Stimulated activated naive CD8-positive, alpha-beta T cell treated with anti-CD3 and anti-CD28 coated beads, Interleukin-15, amount 100 ng/mL, for 72 hours (primary cell): ENCODE measurements at regions not wholly inside any gene's neighbourhood (a gene's known extent, or its start where the extent isn't known, plus 50 kb on each side); places are given as distances from the start of the nearest gene placed in this dataset.
A peak's percentile ranks its signal among the peaks of the same experiment; 100 is the strongest.

ENCODE experiments used
- ATAC-seq: fragments of 150-1000 bp; cut with Tn5 transposase; 2 replicates; pipeline ENCODE4 v1.10.0; 2021; ENCODE audit warnings: mild to moderate bottlenecking, moderate library complexity
- DNase-seq, 2 donors: peaks; one replicate each; pipeline ENCODE4 v3.0.0; 2021 to 2022
- H3K27ac Mint-ChIP-seq, 2 donors: one replicate each; pipeline ENCODE4 v1.8.0; 2022; ENCODE audit warnings: mild to moderate bottlenecking in 2 of 2, mixed read lengths in 2 of 2, moderate library complexity in 2 of 2
- H3K27me3 Mint-ChIP-seq: one replicate; pipeline ENCODE4 v1.8.0; 2022; ENCODE audit warnings: mixed read lengths
- H3K4me1 Mint-ChIP-seq: one replicate; pipeline ENCODE4 v1.8.0; 2022; ENCODE audit warnings: mild to moderate bottlenecking, mixed read lengths
- H3K4me3 Mint-ChIP-seq, 2 donors: one replicate each; pipeline ENCODE4 v1.8.0; 2022; ENCODE audit warnings: mild to moderate bottlenecking in 2 of 2, mixed read lengths in 2 of 2, moderate library complexity in 1 of 2
- H3K9me3 Mint-ChIP-seq, 2 donors: one replicate each; pipeline ENCODE4 v1.8.0; 2022; ENCODE audit warnings: mixed read lengths in 2 of 2

- Mint-ChIP-seq H3K27ac (no peak overlapping the region), H3K9me3 (peaks cover 17 to 18% of the 10 kb centered on the region in 2 donors), H3K4me1 (no peaks in the 10 kb centered on the region), H3K4me3 (no peak overlapping the region), H3K27me3 (no peaks in the 10 kb centered on the region)
- DNase-seq: no peak
- ATAC-seq: no peak
Measured at GRCh38 chr3:82265747-82266146, 504.3 kb upstream of the GBE1 start.

- ATAC-seq (no peak), DNase-seq (no peak)
- Mint-ChIP-seq H3K4me3 (no peak overlapping the region), H3K9me3 (peaks cover 0 to 9% of the 10 kb centered on the region in 2 donors), H3K4me1 (no peaks in the 10 kb centered on the region), H3K27ac (no peak overlapping the region), H3K27me3 (no peaks in the 10 kb centered on the region)
Measured at GRCh38 chr3:82262193-82262592, 500.7 kb upstream of the GBE1 start.

GRCh38 chr3:82261637-82262036 is 500.2 kb upstream of the GBE1 start:
- no peak for ATAC-seq
- no peak overlapping the region for H3K27ac Mint-ChIP-seq
- H3K9me3 Mint-ChIP-seq: peaks cover 0 to 9% of the 10 kb centered on the region in 2 donors
- H3K4me1 Mint-ChIP-seq: no peaks in the 10 kb centered on the region
- DNase-seq: no peak
- no peak overlapping the region for H3K4me3 Mint-ChIP-seq
- H3K27me3 Mint-ChIP-seq: no peaks in the 10 kb centered on the region

GRCh38 chr3:82261013-82261412 is 499.6 kb upstream of the GBE1 start:
- H3K4me1 Mint-ChIP-seq: no peaks in the 10 kb centered on the region
- no peak overlapping the region for H3K4me3 Mint-ChIP-seq
- DNase-seq (no peak), ATAC-seq (no peak)
- H3K27ac Mint-ChIP-seq: no peak overlapping the region
- H3K27me3 Mint-ChIP-seq: no peaks in the 10 kb centered on the region
- peaks cover 0 to 9% of the 10 kb centered on the region in 2 donors for H3K9me3 Mint-ChIP-seq

GRCh38 chr3:82259994-82260393 is 498.5 kb upstream of the GBE1 start:
- H3K4me1 Mint-ChIP-seq: no peaks in the 10 kb centered on the region
- H3K9me3 Mint-ChIP-seq: peaks cover 0 to 9% of the 10 kb centered on the region in 2 donors
- ATAC-seq: no peak
- no peak overlapping the region for H3K27ac Mint-ChIP-seq
- H3K4me3 Mint-ChIP-seq: no peak overlapping the region
- DNase-seq: no peak
- no peaks in the 10 kb centered on the region for H3K27me3 Mint-ChIP-seq

GRCh38 chr3:82240322-82240721 is 478.9 kb upstream of the GBE1 start:
- H3K27ac Mint-ChIP-seq: no peak overlapping the region
- ATAC-seq: no peak
- H3K4me3 Mint-ChIP-seq: no peak overlapping the region
- no peak for DNase-seq
- no peaks in the 10 kb centered on the region for H3K4me1 Mint-ChIP-seq
- H3K9me3 Mint-ChIP-seq: peaks cover 0 to 4% of the 10 kb centered on the region in 2 donors
- H3K27me3 Mint-ChIP-seq: no peaks in the 10 kb centered on the region

- H3K9me3 Mint-ChIP-seq: no peaks in the 10 kb centered on the region
- H3K27ac Mint-ChIP-seq: no peak overlapping the region
- no peak for ATAC-seq
- H3K27me3 Mint-ChIP-seq: no peaks in the 10 kb centered on the region
- H3K4me3 Mint-ChIP-seq: no peak overlapping the region
- H3K4me1 Mint-ChIP-seq: no peaks in the 10 kb centered on the region
- no peak for DNase-seq
Measured at GRCh38 chr3:82236257-82236656, 474.8 kb upstream of the GBE1 start.

- DNase-seq (peak; percentile 2 to 13), ATAC-seq (peak; percentile 79)
- Mint-ChIP-seq H3K27me3 (no peaks in the 10 kb centered on the region), H3K4me3 (peak overlapping the region; percentile 63 to 69), H3K4me1 (peaks cover 14% of the 10 kb centered on the region), H3K27ac (peak overlapping the region in 1 of 2 donors; percentile 49), H3K9me3 (peaks cover 0 to 10% of the 10 kb centered on the region in 2 donors)
Measured at GRCh38 chr3:82229397-82229796, 468.0 kb upstream of the GBE1 start.

GRCh38 chr3:82224661-82225060 is 463.2 kb upstream of the GBE1 start:
- Mint-ChIP-seq H3K27me3 (no peaks in the 10 kb centered on the region), H3K4me1 (peaks cover 7% of the 10 kb centered on the region), H3K9me3 (peaks cover 0 to 11% of the 10 kb centered on the region in 2 donors), H3K4me3 (no peak overlapping the region), H3K27ac (no peak overlapping the region)
- no peak for DNase-seq
- ATAC-seq: no peak

- no peak overlapping the region for H3K4me3 Mint-ChIP-seq
- no peaks in the 10 kb centered on the region for H3K4me1 Mint-ChIP-seq
- no peak overlapping the region for H3K27ac Mint-ChIP-seq
- no peaks in the 10 kb centered on the region for H3K27me3 Mint-ChIP-seq
- DNase-seq (no peak), ATAC-seq (no peak)
- H3K9me3 Mint-ChIP-seq: peaks cover 0 to 11% of the 10 kb centered on the region in 2 donors
Measured at GRCh38 chr3:82222401-82222800, 461.0 kb upstream of the GBE1 start.

- ATAC-seq (no peak), DNase-seq (no peak)
- H3K27ac Mint-ChIP-seq: no peak overlapping the region
- H3K4me1 Mint-ChIP-seq: no peaks in the 10 kb centered on the region
- H3K27me3 Mint-ChIP-seq: no peaks in the 10 kb centered on the region
- no peak overlapping the region for H3K4me3 Mint-ChIP-seq
- no peaks in the 10 kb centered on the region for H3K9me3 Mint-ChIP-seq
Measured at GRCh38 chr3:82217571-82217970, 456.1 kb upstream of the GBE1 start.

- DNase-seq (no peak), ATAC-seq (no peak)
- no peak overlapping the region for H3K27ac Mint-ChIP-seq
- H3K27me3 Mint-ChIP-seq: no peaks in the 10 kb centered on the region
- H3K9me3 Mint-ChIP-seq: peaks cover 8 to 10% of the 10 kb centered on the region in 2 donors
- no peaks in the 10 kb centered on the region for H3K4me1 Mint-ChIP-seq
- H3K4me3 Mint-ChIP-seq: no peak overlapping the region
Measured at GRCh38 chr3:82208002-82208710, 446.7 kb upstream of the GBE1 start.

- DNase-seq (no peak), ATAC-seq (no peak)
- peaks cover 0 to 10% of the 10 kb centered on the region in 2 donors for H3K9me3 Mint-ChIP-seq
- H3K27ac Mint-ChIP-seq: no peak overlapping the region
- no peaks in the 10 kb centered on the region for H3K4me1 Mint-ChIP-seq
- H3K27me3 Mint-ChIP-seq: no peaks in the 10 kb centered on the region
- H3K4me3 Mint-ChIP-seq: no peak overlapping the region
Measured at GRCh38 chr3:82202269-82202668, 440.8 kb upstream of the GBE1 start.

GRCh38 chr3:82201316-82201715 is 439.9 kb upstream of the GBE1 start:
- H3K27me3 Mint-ChIP-seq: no peaks in the 10 kb centered on the region
- ATAC-seq: no peak
- H3K4me1 Mint-ChIP-seq: no peaks in the 10 kb centered on the region
- no peak for DNase-seq
- H3K27ac Mint-ChIP-seq: no peak overlapping the region
- H3K9me3 Mint-ChIP-seq: peaks cover 0 to 10% of the 10 kb centered on the region in 2 donors
- no peak overlapping the region for H3K4me3 Mint-ChIP-seq

- no peak for DNase-seq
- no peak for ATAC-seq
- no peaks in the 10 kb centered on the region for H3K4me1 Mint-ChIP-seq
- H3K27me3 Mint-ChIP-seq: no peaks in the 10 kb centered on the region
- H3K9me3 Mint-ChIP-seq: peaks cover 6 to 7% of the 10 kb centered on the region in 2 donors
- no peak overlapping the region for H3K4me3 Mint-ChIP-seq
- no peak overlapping the region for H3K27ac Mint-ChIP-seq
Measured at GRCh38 chr3:82198009-82198408, 436.6 kb upstream of the GBE1 start.

- Mint-ChIP-seq H3K9me3 (peaks cover 6 to 7% of the 10 kb centered on the region in 2 donors), H3K27me3 (no peaks in the 10 kb centered on the region), H3K27ac (no peak overlapping the region), H3K4me1 (no peaks in the 10 kb centered on the region), H3K4me3 (no peak overlapping the region)
- DNase-seq (no peak), ATAC-seq (no peak)
Measured at GRCh38 chr3:82196645-82197044, 435.2 kb upstream of the GBE1 start.

GRCh38 chr3:82194870-82195269 is 433.4 kb upstream of the GBE1 start:
- DNase-seq (no peak), ATAC-seq (no peak)
- no peaks in the 10 kb centered on the region for H3K4me1 Mint-ChIP-seq
- peaks cover 6 to 7% of the 10 kb centered on the region in 2 donors for H3K9me3 Mint-ChIP-seq
- H3K27me3 Mint-ChIP-seq: no peaks in the 10 kb centered on the region
- no peak overlapping the region for H3K4me3 Mint-ChIP-seq
- no peak overlapping the region for H3K27ac Mint-ChIP-seq
